ENCODE measurements at regions not wholly inside any gene's neighbourhood (a gene's known extent, or its start where the extent isn't known, plus 50 kb on each side); places are given as distances from the start of the nearest gene placed in this dataset.

- Histone ChIP-seq H3K4me1 (ENCODE audit: control insufficient read depth in 1 of 2, insufficient read depth in 2 of 2, low read length in 2 of 2) (no peaks in the 10 kb centered on the region), H4K20me1 (ENCODE audit: insufficient read depth, low read length) (no peaks in the 10 kb centered on the region), H3K79me2 (ENCODE audit: insufficient read depth, low read length) (no peaks in the 10 kb centered on the region), H3K27ac (ENCODE audit: low read depth in 1 of 2, low read length in 2 of 2) (no peak overlapping the region), H3K27me3 (ENCODE audit: control insufficient read depth in 2 of 2, insufficient read depth in 2 of 2, low read length in 2 of 2) (no peaks in the 10 kb centered on the region), H3K9ac (ENCODE audit: insufficient read depth, low read length, poor library complexity, severe bottlenecking) (no peak overlapping the region), H2AFZ (ENCODE audit: insufficient read depth, low read depth, low read length, poor library complexity, severe bottlenecking) (no peak overlapping the region), H3K4me2 (replicated peaks; ENCODE audit: extremely low read depth, low read length, poor library complexity, severe bottlenecking) (no peak overlapping the region), H3K9me3 (replicated peaks in 1 of 2; ENCODE audit: control insufficient read depth in 1 of 2, insufficient read depth in 1 of 2, low read length in 2 of 2) (no peaks in the 10 kb centered on the region), H3K36me3 (replicated peaks in 1 of 2; ENCODE audit: control insufficient read depth in 1 of 2, insufficient read depth in 2 of 2, low read length in 2 of 2) (no peaks in the 10 kb centered on the region), H3K4me3 (replicated peaks in 1 of 3; ENCODE audit: low read depth in 2 of 3, low read length in 3 of 3) (no peak overlapping the region)
- 50% methylated on average over 1 of the region's 5 CpGs for WGBS (ENCODE audit: insufficient coverage)
- Mint-ChIP-seq H3K27me3 (ENCODE audit: low read depth in 3 of 3) (peaks cover 5 to 11% (median 9%) of the 10 kb centered on the region in 3 donors), H3K4me3 (no peak overlapping the region), H3K4me1 (no peaks in the 10 kb centered on the region), H3K27ac (no peak overlapping the region), H3K9me3 (no peaks in the 10 kb centered on the region), H3K36me3 (no peaks in the 10 kb centered on the region)
- DNase-seq: no peak
- TF ChIP-seq CTCF (IDR thresholded peaks at IDR 0.05): no peak
- intact Hi-C loops (cut with micrococcal nuclease): no loop called here
Measured at GRCh38 chr1:13952985-13953384, 253.0 kb downstream of the PRDM2 start.

GRCh38 chr1:13956393-13956792 lies 256.4 kb downstream of the PRDM2 start:
- no peak for TF ChIP-seq CTCF (IDR thresholded peaks at IDR 0.05)
- no peaks in the 10 kb centered on the region for H3K36me3 Mint-ChIP-seq
- H3K9me3 ChIP-seq (replicated peaks in 1 of 2; ENCODE audit: control insufficient read depth in 1 of 2, insufficient read depth in 1 of 2, low read length in 2 of 2): no peaks in the 10 kb centered on the region
- H3K79me2 ChIP-seq (ENCODE audit: insufficient read depth, low read length): no peaks in the 10 kb centered on the region
- no peaks in the 10 kb centered on the region for H3K4me1 ChIP-seq (ENCODE audit: control insufficient read depth in 1 of 2, insufficient read depth in 2 of 2, low read length in 2 of 2)
- H4K20me1 ChIP-seq (ENCODE audit: insufficient read depth, low read length): no peaks in the 10 kb centered on the region
- no peak overlapping the region for H3K27ac Mint-ChIP-seq
- no peak overlapping the region for H3K9ac ChIP-seq (ENCODE audit: insufficient read depth, low read length, poor library complexity, severe bottlenecking)
- no peaks in the 10 kb centered on the region for H3K9me3 Mint-ChIP-seq
- DNase-seq: no peak
- H2AFZ ChIP-seq (ENCODE audit: insufficient read depth, low read depth, low read length, poor library complexity, severe bottlenecking): no peak overlapping the region
- H3K4me2 ChIP-seq (replicated peaks; ENCODE audit: extremely low read depth, low read length, poor library complexity, severe bottlenecking): no peak overlapping the region
- H3K27me3 ChIP-seq (ENCODE audit: control insufficient read depth in 2 of 2, insufficient read depth in 2 of 2, low read length in 2 of 2): no peaks in the 10 kb centered on the region
- H3K27me3 Mint-ChIP-seq (ENCODE audit: low read depth in 3 of 3): peaks cover 5 to 15% (median 11%) of the 10 kb centered on the region in 3 donors
- H3K36me3 ChIP-seq (replicated peaks in 1 of 2; ENCODE audit: control insufficient read depth in 1 of 2, insufficient read depth in 2 of 2, low read length in 2 of 2): no peaks in the 10 kb centered on the region
- no peaks in the 10 kb centered on the region for H3K4me1 Mint-ChIP-seq
- 72% methylated on average over 3 of the region's 4 CpGs for WGBS (ENCODE audit: insufficient coverage)
- no peak overlapping the region for H3K4me3 ChIP-seq (replicated peaks in 1 of 3; ENCODE audit: low read depth in 2 of 3, low read length in 3 of 3)
- H3K4me3 Mint-ChIP-seq: no peak overlapping the region
- H3K27ac ChIP-seq (ENCODE audit: low read depth in 1 of 2, low read length in 2 of 2): no peak overlapping the region
- intact Hi-C loops (cut with micrococcal nuclease): loop anchor here in 1 of 2 donors (5.0 kb wide), 1 partner anchor 294 kb away; no protein-coding TSS in a partner anchor
